ENCODE measurements at regions not wholly inside any gene's neighbourhood (a gene's known extent, or its start where the extent isn't known, plus 50 kb on each side); places are given as distances from the start of the nearest gene placed in this dataset.

- ATAC-seq (no peak), DNase-seq (ENCODE audit: low spot score) (no peak)
- H3K27ac Mint-ChIP-seq: no peak overlapping the region
- TF ChIP-seq NANOG (IDR thresholded peaks at IDR 0.05; ENCODE audit: borderline replicate concordance): no peak
- TF ChIP-seq ETS1 (IDR thresholded peaks at IDR 0.05): no peak
- TF ChIP-seq ZNF114 (CRISPR knock-in tag; IDR thresholded peaks at IDR 0.05): no peak
- TF ChIP-seq REST (IDR thresholded peaks at IDR 0.05; ENCODE audit: unreplicated experiment): no peak
- no peak for TF ChIP-seq CREB1 (CRISPR knock-in tag; IDR thresholded peaks at IDR 0.05; ENCODE audit: low read depth)
- TF ChIP-seq EZH2phosphoT487 (IDR thresholded peaks at IDR 0.05; ENCODE audit: unreplicated experiment): no peak
- TF ChIP-seq ZNF331 (CRISPR knock-in tag; IDR thresholded peaks at IDR 0.05; ENCODE audit: low read depth): no peak
- TF ChIP-seq CTCF (conservative IDR thresholded peaks at IDR 0.05; ENCODE audit: low read depth in 2 of 2): no peak
- TF ChIP-seq ZNF462 (CRISPR knock-in tag; IDR thresholded peaks at IDR 0.05): no peak
- no peak for TF ChIP-seq JUNB (IDR thresholded peaks at IDR 0.05; ENCODE audit: unreplicated experiment)
- no peak for TF ChIP-seq POLR2AphosphoS5 (IDR thresholded peaks at IDR 0.05; ENCODE audit: low read depth)
- no peak for TF ChIP-seq STAT1 (IDR thresholded peaks at IDR 0.05; ENCODE audit: unreplicated experiment)
- no peak for TF ChIP-seq EZH2 (IDR thresholded peaks at IDR 0.05; ENCODE audit: low read depth, unreplicated experiment)
- H3K4me1 Mint-ChIP-seq: no peaks in the 10 kb centered on the region
- no peaks in the 10 kb centered on the region for H3K9me2 ChIP-seq (ENCODE audit: insufficient read depth)
- no peaks in the 10 kb centered on the region for H3K4me1 ChIP-seq (ENCODE audit: insufficient read depth)
- H3K9me3 Mint-ChIP-seq: no peaks in the 10 kb centered on the region; the same call in 2 of the 3 replicates
- H3K36me3 ChIP-seq (ENCODE audit: insufficient read depth): no peaks in the 10 kb centered on the region
- H3K4me3 Mint-ChIP-seq: no peak overlapping the region
- no peaks in the 10 kb centered on the region for H3K36me3 Mint-ChIP-seq (ENCODE audit: low read depth)
- no peaks in the 10 kb centered on the region for H3K27me3 Mint-ChIP-seq (ENCODE audit: insufficient read depth, low read depth, poor library complexity)
- no peaks in the 10 kb centered on the region for H3F3A ChIP-seq (replicated peaks; ENCODE audit: low read depth)
- H3K4me3 ChIP-seq: no peak overlapping the region
- no peak overlapping the region for H3K27ac ChIP-seq (ENCODE audit: low read depth)
- no peaks in the 10 kb centered on the region for H4K20me1 ChIP-seq (replicated peaks; ENCODE audit: insufficient read depth)
- no peak overlapping the region for H2AFZ ChIP-seq
- no peaks in the 10 kb centered on the region for H3K79me2 ChIP-seq (replicated peaks; ENCODE audit: insufficient read depth)
- no peaks in the 10 kb centered on the region for H3K27me3 ChIP-seq (ENCODE audit: insufficient read depth)
- no peak overlapping the region for H3K4me2 ChIP-seq
Observed at GRCh38 chr5:17737092-17737491, 102.8 kb downstream of the TAF11L14 start.
